HT-29 (cell line): ENCODE measurements at regions not wholly inside any gene's neighbourhood (a gene's known extent, or its start where the extent isn't known, plus 50 kb on each side); places are given as distances from the start of the nearest gene placed in this dataset.
"Not testable (repeated sequence)": the region's sequence is repeated elsewhere in the genome, so short reads cannot be mapped to it uniquely, and the experiment has no call there.

Experiments used
- DNase-seq: peaks from one replicate; pipeline ENCODE4 v3.0.0-alpha.2; 2015; ENCODE audit warnings: low spot score

GRCh38 chr20:51129147-51129776 is 106.4 kb upstream of the KCNG1 start:
- DNase-seq, result no peak

GRCh38 chr20:51128198-51128597 is 105.3 kb upstream of the KCNG1 start:
- no peak for DNase-seq

DNA sequence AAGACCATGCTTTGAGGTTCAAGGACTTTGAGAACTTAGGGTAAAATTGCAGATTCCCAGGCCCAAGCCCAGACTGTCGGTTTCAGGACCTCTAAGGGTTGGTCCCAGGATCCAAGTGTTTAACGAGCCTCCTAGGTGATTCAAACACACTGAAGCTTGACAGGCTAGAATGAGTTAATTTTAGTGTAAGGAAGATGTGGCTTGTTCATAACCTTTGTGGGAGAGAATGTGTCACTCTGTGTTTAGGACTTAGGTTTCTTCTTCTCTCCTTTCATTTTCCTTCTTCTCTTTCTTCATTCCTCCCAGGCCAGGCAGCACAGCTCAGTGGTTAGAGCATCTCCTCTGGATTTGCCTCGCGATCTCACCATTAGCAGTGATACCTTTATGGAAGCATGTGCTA is 104.8 kb upstream of the KCNG1 start:
- DNase-seq, result no peak

- no peak for DNase-seq
These were observed 103.4 kb upstream of the KCNG1 start for GRCh38 chr20:51126337-51126736.

DNA sequence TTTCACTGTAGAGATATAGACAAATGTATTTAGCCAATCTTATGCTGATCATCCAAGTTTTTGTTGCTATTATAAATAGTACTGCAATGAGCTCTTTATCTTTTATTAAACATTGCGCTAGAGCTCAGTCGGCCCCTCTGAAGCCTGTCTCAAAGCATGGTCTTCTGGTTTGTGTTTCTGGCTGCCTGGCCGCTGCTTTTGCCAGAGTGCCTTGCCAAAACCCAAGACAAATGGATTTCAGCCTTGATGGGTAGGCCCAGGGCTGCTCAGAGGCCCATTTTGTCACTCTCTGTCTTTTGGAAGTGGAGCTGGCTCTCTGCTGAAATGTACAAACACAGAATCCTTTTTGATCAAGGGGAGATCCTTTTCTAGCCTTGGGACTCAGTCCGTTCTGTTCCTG is 102.9 kb upstream of the KCNG1 start:
- DNase-seq, result no peak

- no peak for DNase-seq
These were observed 102.2 kb upstream of the KCNG1 start for GRCh38 chr20:51125105-51125504.

- not testable (repeated sequence) for DNase-seq
These were observed 101.0 kb upstream of the KCNG1 start for GRCh38 chr20:51123887-51124286.

DNA sequence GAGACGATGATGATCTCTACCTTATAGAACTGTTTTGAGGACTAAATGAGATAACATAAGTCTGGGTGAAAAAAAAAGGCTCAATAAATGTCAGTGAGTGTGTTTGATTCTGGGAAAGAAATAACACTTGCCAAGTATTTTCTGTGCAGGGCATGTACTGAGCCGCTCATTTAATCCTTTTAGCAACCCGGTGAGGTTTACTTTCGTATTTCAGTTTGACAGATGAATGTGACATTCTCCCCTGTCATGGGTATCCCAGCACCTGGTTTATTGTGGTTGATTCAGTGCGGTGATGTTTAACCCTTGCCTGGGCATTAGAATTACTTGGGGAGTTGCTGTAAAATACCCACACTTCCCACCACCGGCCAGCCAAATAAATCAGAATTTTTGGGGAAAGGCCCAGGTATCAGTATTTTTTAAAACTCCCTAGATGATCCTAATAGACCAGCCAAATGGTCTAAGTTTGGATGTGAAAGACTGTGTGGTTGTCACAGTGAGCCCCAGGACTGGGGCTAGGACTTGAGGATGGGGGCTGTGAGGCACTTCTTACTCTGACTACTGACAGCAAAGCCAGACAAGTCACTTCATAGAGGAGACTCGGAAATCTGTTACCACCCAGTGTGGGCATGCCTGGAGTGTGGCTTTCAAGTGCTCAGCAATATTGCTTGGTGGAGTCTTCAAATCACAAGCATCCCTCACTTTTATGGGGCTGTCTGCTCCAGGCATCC is 100.2 kb upstream of the KCNG1 start:
- DNase-seq, result no peak

DNA sequence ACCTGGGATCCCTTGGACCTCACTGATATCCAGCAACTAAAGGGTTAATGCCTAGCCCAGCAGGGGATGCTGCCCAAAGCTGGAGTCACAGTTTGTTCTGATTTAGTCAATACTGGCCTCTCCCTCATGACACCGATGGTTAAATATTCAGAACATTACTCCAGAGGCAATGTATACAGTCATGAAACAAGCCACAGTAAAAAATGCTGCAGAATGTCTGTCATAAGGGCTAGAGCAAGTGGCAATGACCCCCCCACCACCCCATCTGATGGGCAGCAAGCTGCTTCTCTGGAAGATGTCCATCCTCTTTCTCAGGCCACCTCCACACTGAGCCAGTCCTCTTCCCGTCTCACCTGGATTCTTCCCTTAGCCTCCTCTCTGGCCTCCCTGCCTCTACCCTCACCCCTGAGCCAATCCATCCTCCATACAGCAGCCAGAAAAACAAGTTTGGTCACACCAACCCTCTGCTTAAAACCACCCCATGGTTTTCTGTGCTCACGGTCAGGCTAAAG is 99.0 kb upstream of the KCNG1 start:
- no peak for DNase-seq

- DNase-seq, result no peak
These were observed 98.4 kb upstream of the KCNG1 start for GRCh38 chr20:51121272-51121671.

GRCh38 chr20:51120868-51121267 is 98.0 kb upstream of the KCNG1 start:
- DNase-seq, result no peak

GRCh38 chr20:51120438-51120837 is 97.5 kb upstream of the KCNG1 start:
- no peak for DNase-seq

DNA sequence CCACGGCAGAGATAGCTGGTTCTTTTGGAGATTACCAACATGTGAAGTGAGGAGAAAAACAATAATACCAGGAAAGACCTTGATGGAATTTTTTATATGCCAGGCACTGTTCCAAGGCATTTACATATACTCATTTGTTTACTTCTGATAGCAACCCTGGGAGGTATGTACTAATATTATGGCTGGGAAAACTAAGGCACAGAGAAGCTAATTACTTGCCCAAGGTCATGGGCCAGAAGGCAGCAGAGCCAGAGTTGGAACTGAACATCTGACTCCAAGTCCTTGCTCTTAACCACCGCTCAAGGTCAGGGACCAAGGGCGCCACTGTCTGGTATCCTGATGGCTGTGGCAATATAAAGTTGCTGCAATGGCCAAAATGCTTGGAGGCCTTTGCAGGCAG is 97.0 kb upstream of the KCNG1 start:
- no peak for DNase-seq

DNA sequence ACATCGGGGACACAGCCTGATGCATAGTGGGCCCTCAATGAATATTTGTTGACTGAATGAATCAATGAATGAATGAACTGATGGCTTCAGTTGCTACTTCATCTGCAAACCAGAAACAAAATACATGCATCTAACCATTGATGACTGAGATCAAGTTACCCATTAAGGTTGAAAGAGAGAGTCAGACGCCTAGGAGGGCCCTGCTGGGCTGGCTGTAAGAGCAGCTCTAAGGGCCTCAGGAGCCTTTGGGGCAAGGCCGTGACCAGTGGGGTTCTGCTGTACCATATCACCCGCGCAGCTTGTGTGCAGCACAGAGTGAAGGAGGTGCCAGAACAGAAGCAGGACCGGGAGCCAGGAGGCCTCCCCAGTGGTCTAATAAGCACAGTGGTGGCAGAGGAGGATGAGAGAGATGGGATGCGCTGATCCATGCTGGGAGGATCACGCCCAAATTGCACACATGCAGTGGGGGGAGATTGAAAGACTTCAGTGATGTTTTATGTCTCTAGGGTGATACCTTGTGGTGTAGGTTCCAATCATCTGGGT is 96.1 kb upstream of the KCNG1 start:
- DNase-seq, result no peak

- DNase-seq, result no peak
These were observed 95.3 kb upstream of the KCNG1 start for GRCh38 chr20:51118216-51118615.

DNA sequence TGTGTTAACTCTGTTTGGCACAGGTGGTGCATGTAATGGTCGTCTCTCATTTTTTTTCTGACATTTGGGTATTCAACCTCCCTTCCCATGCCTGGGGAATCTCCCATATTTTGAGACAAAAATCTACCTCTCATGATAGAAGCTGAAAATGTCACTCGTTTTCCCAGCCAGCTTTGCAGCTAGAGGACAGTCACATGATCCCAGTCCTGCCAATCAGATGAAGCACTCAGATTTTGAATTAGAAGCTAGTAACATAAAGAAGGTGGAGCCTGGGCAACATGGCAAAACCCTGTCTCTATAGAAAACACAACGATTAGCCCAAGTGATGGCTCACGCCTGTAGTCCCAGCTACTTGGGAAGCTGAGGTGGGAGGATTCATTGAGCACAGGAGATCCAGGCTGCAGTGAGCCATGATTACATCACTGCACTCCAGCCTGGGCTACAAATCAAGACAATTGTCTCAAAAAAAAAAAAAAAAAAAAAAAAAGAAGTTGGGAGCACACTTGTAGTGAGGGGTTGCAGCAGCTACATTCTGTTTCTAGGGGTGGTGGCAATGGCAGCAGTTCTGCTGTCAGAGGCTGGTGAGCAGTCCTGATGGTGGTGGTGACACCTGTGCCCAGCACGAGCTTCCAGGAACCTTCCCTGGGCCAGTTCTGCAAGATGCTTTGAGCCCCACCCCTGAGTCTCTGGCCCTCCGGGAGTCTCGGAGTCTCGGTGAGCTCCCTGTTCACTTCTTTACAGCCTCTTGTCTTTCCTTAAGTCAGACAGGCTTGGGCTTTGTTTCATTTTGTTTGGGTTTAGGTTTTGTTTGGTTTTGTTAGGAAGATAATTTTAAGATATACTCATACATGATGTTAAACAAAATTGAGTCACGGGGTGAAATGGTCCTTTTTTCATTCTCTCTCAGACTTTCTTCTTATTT is 94.1 kb upstream of the KCNG1 start:
- no peak for DNase-seq

GRCh38 chr20:51111290-51111689 is 88.4 kb upstream of the KCNG1 start:
- DNase-seq, result no peak

GRCh38 chr20:51108638-51109363 is 85.9 kb upstream of the KCNG1 start:
- no peak for DNase-seq

DNA sequence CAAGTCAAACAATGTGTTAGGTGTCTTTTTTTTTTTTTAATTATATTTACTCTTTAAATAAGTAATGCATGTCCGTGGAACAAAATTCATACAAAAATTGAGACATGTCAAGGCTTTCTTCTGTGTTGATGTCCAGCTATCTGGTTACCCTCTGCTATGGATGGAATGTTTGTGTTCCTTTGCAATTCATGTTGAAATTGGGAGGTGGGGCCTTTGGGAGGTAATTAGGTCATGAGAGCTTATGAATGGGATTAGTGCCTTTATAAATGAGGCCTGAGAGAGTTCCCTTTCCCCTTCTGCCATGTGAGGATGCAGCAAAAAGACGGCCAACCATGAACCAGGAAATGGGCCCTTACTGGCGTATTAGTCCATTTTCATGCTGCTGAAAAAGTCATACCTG is 83.1 kb upstream of the KCNG1 start:
- DNase-seq, result no peak

DNA sequence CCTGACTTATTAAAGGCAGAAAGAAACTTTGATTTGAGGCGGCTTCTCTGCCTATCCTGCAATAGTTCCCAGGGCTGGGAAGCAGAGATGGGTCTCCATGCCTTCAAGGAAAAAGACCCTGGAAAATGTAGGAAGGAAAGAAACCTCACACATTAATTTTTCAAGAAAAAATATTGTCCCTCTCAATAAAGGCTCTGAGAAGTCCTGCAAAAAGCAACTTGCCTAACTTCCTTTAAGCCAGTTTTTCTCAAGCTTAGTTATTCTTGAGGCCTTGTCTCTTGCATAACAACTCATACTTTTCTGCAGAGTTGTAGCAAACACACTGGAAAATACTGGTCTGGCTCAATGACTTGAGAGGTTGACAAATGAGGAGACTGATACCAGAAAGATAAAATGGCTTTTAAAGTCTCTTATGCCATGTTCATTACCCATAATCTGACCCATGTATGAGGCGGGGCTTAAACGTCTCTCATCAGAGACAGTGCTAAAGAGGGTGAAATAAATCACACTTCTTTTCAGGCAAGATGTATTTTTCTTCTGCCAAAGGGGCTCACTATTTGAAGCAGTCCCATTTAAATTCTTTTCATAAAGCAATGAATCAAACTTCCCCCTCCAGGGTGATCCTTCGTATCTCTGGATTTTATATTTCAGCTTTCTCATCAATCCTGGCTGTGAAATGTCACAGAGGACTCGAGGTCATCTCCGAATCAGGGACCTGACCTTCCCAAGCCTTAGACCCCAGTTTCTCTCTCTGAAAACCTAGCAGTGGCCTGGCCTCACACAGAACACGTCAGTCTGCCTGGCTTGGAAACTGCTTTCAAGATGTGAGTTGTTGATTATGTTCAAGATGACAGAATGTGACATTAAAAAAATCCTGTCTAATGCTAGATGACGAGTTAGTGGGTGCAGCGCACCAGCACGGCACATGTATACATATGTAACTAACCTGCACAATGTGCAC is 82.3 kb upstream of the KCNG1 start:
- no peak for DNase-seq
